Esophagus squamous epithelium (tissue), 5 donors: ENCODE measurements at regions not wholly inside any gene's neighbourhood (a gene's known extent, or its start where the extent isn't known, plus 50 kb on each side); places are given as distances from the start of the nearest gene placed in this dataset.

ENCODE experiments used
- DNase-seq: peaks from one replicate; lab custom pipeline; 2025; lab: John Stamatoyannopoulos, UW
- H3K27ac ChIP-seq, 4 donors: fragments of 200-600 bp; sonication (generic); one replicate each; pipeline ENCODE4 v1.5.1; 2016 to 2019; ENCODE audit warnings: mild to moderate bottlenecking in 1 of 4
- H3K27me3 ChIP-seq, 4 donors: fragments of 200-600 bp; sonication (generic); 1 replicate in 3 of 4; 2 replicates in 1 of 4; pipeline versions ENCODE4 v1.5.1 to v1.6.0; 2017 to 2021; ENCODE audit warnings: antibody characterized with exemption in 1 of 4
- H3K36me3 ChIP-seq, 3 donors: fragments of 200-600 bp; sonication (generic); one replicate each; pipeline ENCODE4 v1.5.1; 2016 to 2019
- H3K4me1 ChIP-seq, 3 donors: fragments of 200-600 bp; sonication (generic); one replicate each; pipeline ENCODE4 v1.5.1; 2017 to 2019
- H3K4me3 ChIP-seq, 4 donors: fragments of 200-600 bp; sonication (generic); 1 replicate in 3 of 4; 2 replicates in 1 of 4; pipeline ENCODE4 v1.5.1; 2016 to 2019; ENCODE audit warnings: mild to moderate bottlenecking in 2 of 4, moderate library complexity in 1 of 4
- H3K9me3 ChIP-seq, 3 donors: fragments of 200-600 bp; sonication (generic); one replicate each; pipeline ENCODE4 v1.5.1; 2016 to 2019
- CTCF ChIP-seq, 6 experiments: fragments of 450-650 bp in 4 of 6; fragments of 200-600 bp in 2 of 6; sonication (generic) in 2 of 6; IDR thresholded peaks; one replicate each; pipeline ENCODE4 v1.5.1; 2016 to 2019; ENCODE audit warnings: antibody characterized with exemption in 6 of 6, mild to moderate bottlenecking in 4 of 6, moderate library complexity in 4 of 6
- POLR2A ChIP-seq, 4 donors: fragments of 450-650 bp; IDR thresholded peaks; one replicate each; pipeline ENCODE4 v1.6.1; 2017; ENCODE audit warnings: antibody characterized with exemption in 4 of 4, mild to moderate bottlenecking in 4 of 4, moderate library complexity in 3 of 4
- WGBS, 2 donors: methylation state at CpG; one replicate each; pipeline ENCODE4 v1.1.5; 2018; 5-methylcytosine and 5-hydroxymethylcytosine counted together
- intact Hi-C: fragments of 100-400 bp; cut with DNase I; formaldehyde crosslinking; loops from one replicate; pipeline ENCODE4 v1.15.0; 2022
- donor health status: DM: yes; HTN: yes; CAD: no.

GRCh38 chr17:70988622-70989021 is 819.3 kb downstream of the KCNJ2 start:
- Histone ChIP-seq H3K27ac (no peak overlapping the region), H3K36me3 (no peaks in the 10 kb centered on the region), H3K27me3 (no peaks in the 10 kb centered on the region), H3K9me3 (peaks cover 0 to 15% (median 11%) of the 10 kb centered on the region in 3 donors), H3K4me1 (no peaks in the 10 kb centered on the region), H3K4me3 (no peak overlapping the region)
- 71 to 75% methylated on average over 1 of the region's 1 CpG for WGBS, 2 donors
- no peak for DNase-seq
- intact Hi-C loops: no loop called here
- TF ChIP-seq POLR2A (IDR thresholded peaks at IDR 0.05) (no peak), CTCF (IDR thresholded peaks at IDR 0.05) (no peak)

- no peak overlapping the region for H3K27ac ChIP-seq
- no peak overlapping the region for H3K4me3 ChIP-seq
- intact Hi-C loops: no loop called here
- no peak for DNase-seq
- 77 to 87% methylated on average over 5 of the region's 5 CpGs for WGBS, 2 donors
- no peaks in the 10 kb centered on the region for H3K27me3 ChIP-seq
- H3K9me3 ChIP-seq: peaks cover 0 to 9% (median 6%) of the 10 kb centered on the region in 3 donors
- no peak for TF ChIP-seq POLR2A (IDR thresholded peaks at IDR 0.05)
- TF ChIP-seq CTCF (IDR thresholded peaks at IDR 0.05): no peak
- no peaks in the 10 kb centered on the region for H3K36me3 ChIP-seq
- no peaks in the 10 kb centered on the region for H3K4me1 ChIP-seq
These were observed 819.9 kb downstream of the KCNJ2 start for GRCh38 chr17:70989280-70989679.

GRCh38 chr17:70994194-70994593 is 824.9 kb downstream of the KCNJ2 start:
- H3K9me3 ChIP-seq: no peaks in the 10 kb centered on the region
- WGBS, 2 donors: 60 to 61% methylated on average over 2 of the region's 2 CpGs
- intact Hi-C loops: no loop called here

GRCh38 chr17:70995997-70996396 is 826.7 kb downstream of the KCNJ2 start:
- no peaks in the 10 kb centered on the region for H3K9me3 ChIP-seq
- no peaks in the 10 kb centered on the region for H3K4me1 ChIP-seq
- TF ChIP-seq POLR2A (IDR thresholded peaks at IDR 0.05) (no peak), CTCF (IDR thresholded peaks at IDR 0.05) (no peak)
- no peaks in the 10 kb centered on the region for H3K27me3 ChIP-seq
- no peak for DNase-seq
- no peaks in the 10 kb centered on the region for H3K36me3 ChIP-seq
- H3K27ac ChIP-seq: no peak overlapping the region
- H3K4me3 ChIP-seq: no peak overlapping the region
- intact Hi-C loops: no loop called here

More at GRCh38 chr17:70994194-70994593, 824.9 kb downstream of the KCNJ2 start:
- TF ChIP-seq CTCF (IDR thresholded peaks at IDR 0.05): no peak
- TF ChIP-seq POLR2A (IDR thresholded peaks at IDR 0.05): no peak
- Histone ChIP-seq H3K36me3 (no peaks in the 10 kb centered on the region), H3K27me3 (no peaks in the 10 kb centered on the region), H3K4me3 (no peak overlapping the region), H3K4me1 (no peaks in the 10 kb centered on the region), H3K27ac (no peak overlapping the region)
- no peak for DNase-seq

- Histone ChIP-seq H3K27me3 (no peaks in the 10 kb centered on the region), H3K9me3 (no peaks in the 10 kb centered on the region), H3K4me3 (no peak overlapping the region), H3K27ac (no peak overlapping the region), H3K4me1 (no peaks in the 10 kb centered on the region), H3K36me3 (no peaks in the 10 kb centered on the region)
- no peak for DNase-seq
- TF ChIP-seq POLR2A (IDR thresholded peaks at IDR 0.05): no peak
- no peak for TF ChIP-seq CTCF (IDR thresholded peaks at IDR 0.05)
- intact Hi-C loops: no loop called here
- WGBS, 2 donors: 78 to 83% methylated on average over 12 of the region's 12 CpGs
These were observed 834.4 kb downstream of the KCNJ2 start for GRCh38 chr17:71003736-71004135.
